ENCODE measurements at regions not wholly inside any gene's neighbourhood (a gene's known extent, or its start where the extent isn't known, plus 50 kb on each side); places are given as distances from the start of the nearest gene placed in this dataset.
"Not testable (repeated sequence)": the region's sequence is repeated elsewhere in the genome, so short reads cannot be mapped to it uniquely, and the experiment has no call there.

- no peak for DNase-seq (ENCODE audit: low read depth in 4 of 4, low spot score in 3 of 4)
These were observed 125.0 kb downstream of the URI1 start for GRCh38 chr19:30066781-30067759.

- not testable (repeated sequence) for DNase-seq (ENCODE audit: low read depth in 4 of 4, low spot score in 3 of 4)
These were observed 126.0 kb downstream of the URI1 start for GRCh38 chr19:30067956-30068506.

DNA sequence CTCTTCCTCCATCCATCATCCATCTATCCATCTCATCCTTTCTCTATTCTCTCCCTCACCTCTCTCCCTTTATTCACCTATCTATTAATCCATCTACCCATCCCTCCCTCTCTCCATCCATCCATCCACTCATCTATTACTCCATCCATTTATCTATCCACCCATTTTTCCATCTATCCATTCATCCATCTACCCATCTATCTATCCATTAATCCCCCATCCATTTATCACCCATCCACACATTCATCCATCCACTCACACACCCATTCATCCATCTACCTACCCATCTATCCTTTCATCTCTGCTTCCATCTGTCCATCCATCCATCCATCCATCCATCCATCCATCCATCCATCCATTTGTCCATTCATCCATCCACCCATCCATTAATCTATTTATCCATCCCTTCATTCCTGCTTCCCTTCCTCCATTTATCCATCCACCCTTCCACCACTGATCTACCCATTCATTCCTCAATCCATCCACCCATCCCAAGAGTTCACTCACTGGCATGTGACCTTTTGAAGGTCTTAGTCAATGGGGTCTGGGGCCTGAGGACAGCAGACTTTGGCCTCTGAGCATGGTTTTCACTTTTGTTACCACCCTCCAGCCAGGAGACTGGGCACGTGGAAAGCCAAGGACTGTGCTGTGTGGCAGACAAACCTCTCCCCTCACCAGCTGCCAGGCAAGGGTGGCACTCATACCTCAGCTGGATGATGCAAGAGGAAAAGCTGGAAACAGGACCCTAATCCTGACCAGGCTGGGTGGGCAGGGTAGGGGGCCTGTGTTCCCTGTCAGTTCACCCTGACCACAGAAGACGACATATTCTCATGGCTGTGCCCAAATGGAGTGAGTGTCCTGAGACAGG is 126.7 kb downstream of the URI1 start:
- no peak for DNase-seq (ENCODE audit: low read depth in 4 of 4, low spot score in 3 of 4)

DNA sequence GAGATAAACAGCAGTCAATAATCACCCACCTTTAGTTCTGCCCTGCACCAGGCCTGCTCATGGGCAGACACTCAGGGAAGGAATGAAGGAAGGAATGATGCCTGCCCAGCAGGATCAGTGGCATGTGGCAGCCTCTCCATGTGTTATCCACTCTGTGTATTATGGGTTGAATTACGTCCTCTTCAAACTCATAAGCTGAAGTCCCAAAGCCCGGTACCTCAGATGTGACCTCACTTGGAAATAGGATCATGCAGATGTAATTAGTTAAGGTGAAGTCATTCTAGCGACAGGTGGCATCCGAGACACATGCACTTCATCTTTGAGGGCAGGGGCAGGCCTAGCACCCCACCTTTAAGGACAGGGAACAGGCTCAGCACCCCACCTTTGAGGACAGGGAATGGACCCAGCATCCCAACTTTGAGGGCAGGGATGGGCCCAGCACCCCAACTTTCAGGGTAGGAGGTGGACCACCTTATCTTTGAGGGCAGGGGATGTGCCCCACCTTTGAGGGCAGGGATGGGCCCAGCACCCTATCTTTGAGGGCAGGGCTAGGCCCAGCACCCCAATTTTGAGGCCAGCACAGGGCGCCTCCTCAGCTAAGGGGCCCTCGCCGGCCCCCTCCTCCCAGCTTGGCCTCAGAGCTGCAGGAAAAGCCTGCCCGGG is 127.6 kb downstream of the URI1 start:
- DNase-seq (ENCODE audit: low read depth in 4 of 4, low spot score in 3 of 4) = no peak

DNA sequence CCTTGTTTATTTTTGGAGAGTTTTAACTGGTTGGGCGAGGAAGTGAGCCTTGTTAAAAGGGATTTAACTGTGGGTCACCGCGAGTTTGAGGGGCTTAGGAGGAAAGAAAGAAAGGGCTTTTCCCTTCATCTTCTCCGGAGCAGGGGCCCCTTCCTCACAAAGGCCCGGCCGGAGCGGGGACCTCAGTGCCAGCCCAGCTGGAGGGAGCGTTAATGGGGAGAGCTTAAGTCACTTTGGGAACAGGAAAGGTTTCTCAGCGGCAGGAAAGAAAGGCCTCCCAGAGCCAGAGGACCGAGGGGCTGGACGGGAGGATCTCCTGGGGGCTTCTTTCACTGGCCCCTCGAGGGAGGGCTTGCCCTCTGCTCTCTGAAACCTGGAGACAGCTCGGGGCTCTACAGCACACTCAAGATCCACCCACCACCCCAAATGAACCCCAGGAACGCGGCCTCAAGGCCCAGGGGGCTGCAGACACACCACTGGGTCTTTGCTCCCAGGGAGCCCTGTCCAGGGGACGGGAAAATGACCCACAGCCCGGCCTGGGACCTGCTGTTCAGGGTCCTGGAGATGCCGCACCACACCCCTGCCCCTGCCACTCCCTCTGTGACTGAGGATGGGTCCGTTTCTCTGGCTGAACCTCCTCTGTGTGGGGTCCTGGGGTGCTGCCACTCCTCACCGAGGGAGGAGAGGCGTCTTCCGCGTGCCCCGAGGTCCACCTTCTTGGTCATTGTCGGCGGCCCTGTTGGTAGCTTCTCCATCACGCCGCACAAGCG is 128.3 kb downstream of the URI1 start:
- no peak for DNase-seq (ENCODE audit: low read depth in 4 of 4, low spot score in 3 of 4)

GRCh38 chr19:30070968-30071632 is 129.1 kb downstream of the URI1 start:
- DNase-seq (ENCODE audit: low read depth in 4 of 4, low spot score in 3 of 4) = no peak

DNA sequence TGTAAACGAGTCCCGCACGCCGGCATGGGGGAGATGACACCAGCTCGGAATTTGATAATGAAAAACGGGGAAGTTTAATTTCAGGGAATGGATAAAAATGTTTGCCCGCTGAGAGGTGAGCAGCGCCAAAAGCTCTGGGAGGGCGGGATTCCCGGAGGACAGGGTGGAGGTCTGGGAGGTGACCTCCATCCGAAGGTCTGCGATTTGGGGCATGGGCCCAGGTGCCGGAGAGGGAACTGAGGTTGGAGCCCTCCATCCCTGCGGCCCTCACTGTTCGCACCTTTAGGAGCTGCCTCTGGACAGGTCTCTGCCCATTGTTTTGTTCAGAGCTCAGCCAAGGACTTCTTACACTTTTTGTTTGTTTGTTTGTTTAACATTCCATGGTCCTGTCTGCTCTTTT is 129.8 kb downstream of the URI1 start:
- DNase-seq (ENCODE audit: low read depth in 4 of 4, low spot score in 3 of 4) = no peak

DNA sequence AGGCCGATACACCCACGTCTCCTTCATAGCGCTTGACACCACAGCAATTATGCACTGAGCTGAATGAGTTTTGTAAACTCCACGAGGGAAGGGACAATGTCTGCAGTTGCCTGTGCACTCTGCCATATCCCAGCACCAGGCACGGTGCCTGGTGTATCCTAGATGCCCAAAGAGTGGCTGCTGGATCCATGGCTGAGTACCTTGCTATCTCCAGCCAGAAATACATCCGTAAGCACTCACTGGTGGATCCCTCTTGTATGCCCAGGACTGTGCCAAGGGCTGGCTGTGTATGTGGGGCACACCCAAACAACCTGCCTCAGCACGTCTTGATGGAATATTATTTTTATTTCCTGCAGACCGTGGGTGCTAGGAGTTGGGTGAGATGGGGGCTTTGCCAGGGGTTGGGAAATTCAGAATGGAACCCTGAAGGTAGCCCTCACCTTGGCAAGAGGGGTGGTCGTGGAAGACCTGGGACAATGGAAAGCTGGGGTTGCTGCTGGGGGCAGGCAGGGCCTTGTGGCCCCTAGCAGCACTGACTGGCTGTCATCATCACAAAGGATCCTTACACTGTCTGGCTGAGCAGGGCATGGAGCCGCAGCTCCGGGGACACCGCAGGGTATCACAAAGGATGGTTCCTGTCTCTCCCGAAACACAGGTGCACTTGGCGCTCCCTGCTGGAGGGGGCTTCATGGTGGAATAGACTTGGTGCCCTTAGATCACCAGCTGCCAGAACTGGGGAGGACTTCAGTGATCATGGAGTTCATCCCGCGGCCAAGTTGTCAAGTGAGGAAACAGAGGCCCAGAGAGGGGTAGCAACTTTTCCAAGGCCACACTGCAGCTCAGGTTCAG is 131.3 kb downstream of the URI1 start:
- DNase-seq (ENCODE audit: low read depth in 4 of 4, low spot score in 3 of 4) = no peak

- no peak for DNase-seq (ENCODE audit: low read depth in 4 of 4, low spot score in 3 of 4)
These were observed 132.1 kb downstream of the URI1 start for GRCh38 chr19:30074096-30074495.

GRCh38 chr19:30074741-30075715 is 133.0 kb downstream of the URI1 start:
- DNase-seq (ENCODE audit: low read depth in 4 of 4, low spot score in 3 of 4) = no peak

GRCh38 chr19:30076101-30076551 is 134.1 kb downstream of the URI1 start:
- DNase-seq (ENCODE audit: low read depth in 4 of 4, low spot score in 3 of 4) = no peak

GRCh38 chr19:30076751-30077670 is 135.0 kb downstream of the URI1 start:
- DNase-seq (ENCODE audit: low read depth in 4 of 4, low spot score in 3 of 4) = no peak

GRCh38 chr19:30077851-30078355 is 135.9 kb downstream of the URI1 start:
- DNase-seq (ENCODE audit: low read depth in 4 of 4, low spot score in 3 of 4) = no peak

- DNase-seq (ENCODE audit: low read depth in 4 of 4, low spot score in 3 of 4) = no peak
These were observed 136.4 kb downstream of the URI1 start for GRCh38 chr19:30078381-30078910.

- no peak for DNase-seq (ENCODE audit: low read depth in 4 of 4, low spot score in 3 of 4)
These were observed 137.2 kb downstream of the URI1 start for GRCh38 chr19:30079200-30079599.

DNA sequence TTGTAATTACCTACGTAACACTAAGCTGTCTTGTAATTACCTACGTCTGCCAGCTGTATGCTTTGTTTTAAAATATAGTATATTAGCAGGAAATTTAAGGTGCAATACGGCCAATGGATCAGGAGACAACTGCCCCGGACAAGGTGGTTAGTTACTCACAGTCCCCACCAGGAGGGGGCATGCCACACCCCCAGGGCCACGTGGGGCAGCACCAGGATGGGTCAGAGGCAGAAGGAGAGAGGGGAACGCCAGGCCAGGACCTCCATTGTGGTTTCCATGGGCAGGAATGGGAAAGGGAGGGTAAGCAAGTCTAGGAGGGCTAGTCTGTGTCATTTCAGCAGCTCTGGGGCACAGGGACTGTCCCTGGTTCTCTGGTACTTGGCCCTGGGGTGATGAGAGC is 140.1 kb downstream of the URI1 start:
- DNase-seq (ENCODE audit: low read depth in 4 of 4, low spot score in 3 of 4) = no peak
